ENCODE measurements at regions not wholly inside any gene's neighbourhood (a gene's known extent, or its start where the extent isn't known, plus 50 kb on each side); places are given as distances from the start of the nearest gene placed in this dataset.

GRCh38 chr9:107620236-107620635 lies 130.7 kb upstream of the KLF4 start:
- TF ChIP-seq CTCF (IDR thresholded peaks at IDR 0.05) (no peak), POLR2A (IDR thresholded peaks at IDR 0.05) (no peak)

All from adrenal gland (tissue), 5 donors.